Ectodermal cell (in vitro differentiated cells): ENCODE measurements at regions not wholly inside any gene's neighbourhood (a gene's known extent, or its start where the extent isn't known, plus 50 kb on each side); places are given as distances from the start of the nearest gene placed in this dataset.

Experiments
- H3K27ac ChIP-seq: 2 replicates; pipeline ENCODE4 v1.7.0; 2013; ENCODE audit warnings: mild to moderate bottlenecking, low read depth, low read length; ENCODE audit not compliant: insufficient read depth, poor library complexity, severe bottlenecking
- H3K27me3 ChIP-seq: 2 replicates; pipeline ENCODE4 v1.7.0; 2013; ENCODE audit warnings: mild to moderate bottlenecking, low read length; ENCODE audit not compliant: insufficient read depth, control insufficient read depth, poor library complexity, severe bottlenecking
- H3K36me3 ChIP-seq: one replicate; pipeline ENCODE4 v1.7.0; 2013; ENCODE audit warnings: low read length; ENCODE audit not compliant: control insufficient read depth, insufficient read depth
- H3K4me1 ChIP-seq: one replicate; pipeline ENCODE4 v1.7.0; 2013; ENCODE audit warnings: low read length; ENCODE audit not compliant: control insufficient read depth, insufficient read depth
- H3K4me3 ChIP-seq: 2 replicates; pipeline ENCODE4 v1.7.0; 2013; ENCODE audit warnings: low read depth, low read length, control low read depth; ENCODE audit not compliant: insufficient read depth
- H3K9me3 ChIP-seq: 2 replicates; pipeline ENCODE4 v1.7.0; 2013; ENCODE audit warnings: mild to moderate bottlenecking, low read length, moderate library complexity; ENCODE audit not compliant: control insufficient read depth
- WGBS, 2 experiments: methylation state at CpG; one replicate each; pipeline ENCODE4 v1.1.7; 2013; ENCODE audit warnings: missing lambda C conversion rate in 2 of 2; 5-methylcytosine and 5-hydroxymethylcytosine counted together

DNA sequence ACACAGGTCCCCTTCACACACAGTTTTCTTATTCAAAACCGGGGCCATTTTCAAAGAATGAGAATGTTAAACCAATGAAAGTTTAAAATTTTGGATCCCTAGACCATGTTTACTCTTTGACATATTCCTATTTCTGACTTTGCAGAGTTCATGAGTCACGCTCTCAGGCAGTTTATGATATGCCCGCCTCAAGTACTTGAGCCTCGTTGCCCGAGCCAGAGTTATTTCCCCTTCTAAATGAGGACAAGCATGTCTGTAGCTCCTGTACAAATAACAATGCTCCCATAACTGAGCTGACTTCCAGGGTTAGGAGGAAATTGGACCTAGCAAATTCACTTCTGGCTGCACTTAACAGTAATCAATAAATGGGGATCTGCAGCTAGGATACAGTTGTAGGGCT, 87.9 kb upstream of the PDE1C start:
- Histone ChIP-seq H3K27ac (no peak overlapping the region), H3K4me1 (no peaks in the 10 kb centered on the region), H3K36me3 (no peaks in the 10 kb centered on the region), H3K27me3 (no peaks in the 10 kb centered on the region), H3K9me3 (no peaks in the 10 kb centered on the region), H3K4me3 (no peak overlapping the region)
- WGBS, 2 experiments: 87 to 93% methylated on average over 5 of the region's 5 CpGs

DNA sequence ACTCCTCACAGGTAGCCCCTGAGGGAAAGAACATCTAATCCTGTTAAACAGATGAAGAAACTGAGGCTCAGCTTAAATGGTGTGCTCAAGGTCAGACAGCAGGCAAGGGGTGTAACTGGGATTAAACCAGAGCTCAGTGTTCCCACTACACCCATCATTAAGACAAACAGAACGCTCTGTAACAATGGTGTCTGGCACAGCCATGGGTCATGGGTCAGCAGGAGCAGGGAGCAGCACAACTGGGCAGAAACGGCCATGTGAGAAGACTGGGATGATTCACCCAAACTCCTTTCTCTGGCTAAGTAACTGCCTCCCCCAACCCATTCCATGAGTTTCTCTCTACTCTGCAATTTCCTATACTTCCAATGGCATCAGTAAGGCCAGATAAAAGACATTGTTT, 85.5 kb upstream of the PDE1C start:
- Histone ChIP-seq H3K4me3 (no peak overlapping the region), H3K36me3 (no peaks in the 10 kb centered on the region), H3K27me3 (no peaks in the 10 kb centered on the region), H3K4me1 (no peaks in the 10 kb centered on the region), H3K27ac (no peak overlapping the region), H3K9me3 (no peaks in the 10 kb centered on the region)
- WGBS, 2 experiments: 78 to 88% methylated on average over 2 of the region's 2 CpGs

DNA sequence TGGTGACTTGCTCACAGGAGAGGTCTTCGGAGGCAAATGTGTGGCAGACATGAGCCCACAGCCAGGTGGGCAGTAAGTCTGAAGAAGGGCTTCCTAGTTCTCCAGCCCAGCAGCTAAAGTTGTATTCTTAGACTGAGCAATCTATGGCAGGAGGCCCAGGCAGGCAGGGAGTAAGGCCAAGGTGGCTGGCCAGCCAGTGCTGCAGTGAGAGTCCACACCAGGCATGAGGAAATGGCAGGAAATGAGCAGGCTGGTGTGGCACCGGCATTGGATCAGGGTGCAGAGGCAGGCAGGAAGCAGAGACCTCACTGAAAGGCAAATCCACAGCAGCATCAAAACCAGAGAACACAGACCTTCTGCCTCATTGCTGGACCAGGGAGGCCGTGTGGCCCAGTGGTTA, 84.6 kb upstream of the PDE1C start:
- Histone ChIP-seq H3K9me3 (no peaks in the 10 kb centered on the region), H3K27ac (no peak overlapping the region), H3K4me1 (no peaks in the 10 kb centered on the region), H3K4me3 (no peak overlapping the region), H3K27me3 (no peaks in the 10 kb centered on the region), H3K36me3 (no peaks in the 10 kb centered on the region)
- 94 to 96% methylated on average over 3 of the region's 3 CpGs for WGBS, 2 experiments

DNA sequence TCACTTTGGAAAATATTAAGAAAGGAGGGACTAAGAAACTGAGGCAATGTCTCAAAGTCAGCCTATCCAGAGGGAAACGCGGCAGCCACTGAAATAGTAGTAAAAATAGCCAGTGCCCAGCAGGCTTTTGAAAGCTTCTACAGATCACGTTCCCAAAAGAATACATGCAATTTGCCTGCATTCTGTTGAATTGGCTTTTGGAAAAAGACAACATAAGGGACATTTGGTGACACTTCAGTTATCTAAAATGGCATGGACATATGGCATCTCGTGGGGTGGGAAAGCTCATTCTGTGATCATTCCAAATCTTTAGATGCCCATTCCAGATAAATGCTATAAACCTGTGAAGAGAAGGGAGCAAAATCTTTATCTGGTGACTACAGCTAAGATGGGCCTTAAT, 82.8 kb upstream of the PDE1C start:
- Histone ChIP-seq H3K4me1 (no peaks in the 10 kb centered on the region), H3K4me3 (no peak overlapping the region), H3K9me3 (no peaks in the 10 kb centered on the region), H3K27ac (no peak overlapping the region), H3K36me3 (no peaks in the 10 kb centered on the region), H3K27me3 (no peaks in the 10 kb centered on the region)
- WGBS, 2 experiments: 91 to 92% methylated on average over 4 of the region's 4 CpGs

DNA sequence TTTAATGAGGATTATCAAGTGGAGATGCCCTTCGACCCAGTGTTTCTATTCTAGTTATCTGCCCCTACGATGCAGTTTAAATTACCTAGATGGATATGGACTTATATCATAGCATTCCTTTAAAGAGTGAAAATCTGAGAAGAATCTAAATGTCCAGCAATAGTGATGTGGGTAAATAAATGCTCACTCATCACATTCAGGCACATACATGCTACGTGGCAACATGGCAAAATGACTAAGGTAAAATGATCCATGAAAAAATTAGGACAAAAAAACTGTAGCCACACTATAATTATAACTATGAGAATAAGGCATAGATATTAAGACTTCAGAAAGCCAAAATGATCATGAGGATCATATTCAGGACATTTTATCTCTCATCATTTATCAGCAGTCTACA, 82.4 kb upstream of the PDE1C start:
- Histone ChIP-seq H3K36me3 (no peaks in the 10 kb centered on the region), H3K4me3 (no peak overlapping the region), H3K27ac (no peak overlapping the region), H3K4me1 (no peaks in the 10 kb centered on the region), H3K9me3 (no peaks in the 10 kb centered on the region), H3K27me3 (no peaks in the 10 kb centered on the region)
- 97 to 100% methylated on average over 1 to 2 of the region's 3 CpGs for WGBS, 2 experiments

DNA sequence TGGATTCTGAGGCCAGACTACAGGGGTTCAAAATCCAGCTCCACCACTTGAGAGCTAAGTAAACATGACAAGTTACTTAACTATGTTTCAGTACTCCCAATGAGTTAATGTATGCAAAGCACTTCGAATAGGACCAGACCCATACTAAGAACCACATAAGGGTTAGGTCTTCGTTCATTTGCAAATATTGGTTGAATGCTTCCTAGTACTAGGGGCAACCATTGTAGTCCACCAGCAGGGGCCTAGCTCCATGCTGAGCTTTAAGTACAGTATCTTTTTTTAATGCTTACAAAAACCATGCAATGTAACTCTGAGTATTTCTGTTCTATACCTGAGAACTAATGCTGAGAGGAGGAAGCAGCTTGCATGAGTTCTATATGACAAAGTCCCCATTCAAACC, 80.4 kb upstream of the PDE1C start:
- H3K27ac ChIP-seq: no peak overlapping the region
- H3K4me1 ChIP-seq: no peaks in the 10 kb centered on the region
- no peaks in the 10 kb centered on the region for H3K9me3 ChIP-seq
- no peaks in the 10 kb centered on the region for H3K27me3 ChIP-seq
- 19 to 41% methylated on average over 2 of the region's 2 CpGs for WGBS, 2 experiments
- no peaks in the 10 kb centered on the region for H3K36me3 ChIP-seq
- H3K4me3 ChIP-seq: no peak overlapping the region

DNA sequence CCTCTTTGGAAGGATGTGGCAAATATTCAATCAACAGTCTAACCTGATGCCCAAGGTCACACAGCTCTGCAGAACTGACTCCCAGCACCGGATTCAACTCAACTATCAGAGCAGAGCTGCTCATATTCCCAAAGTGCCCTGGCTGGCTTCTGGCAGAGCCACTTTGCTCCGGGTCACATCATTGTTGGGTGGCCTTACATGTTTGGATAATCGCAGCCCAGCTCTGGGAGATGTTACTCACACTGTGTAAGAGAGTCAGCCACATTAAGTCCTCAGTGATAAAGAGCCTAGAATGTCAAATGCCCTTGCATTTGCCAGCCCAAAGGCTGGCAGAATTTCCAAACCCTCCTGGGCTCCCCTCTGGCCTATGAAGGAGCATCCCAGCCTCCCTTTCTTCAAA, 79.8 kb upstream of the PDE1C start:
- no peaks in the 10 kb centered on the region for H3K27me3 ChIP-seq
- no peak overlapping the region for H3K27ac ChIP-seq
- H3K4me1 ChIP-seq: no peaks in the 10 kb centered on the region
- no peaks in the 10 kb centered on the region for H3K9me3 ChIP-seq
- H3K36me3 ChIP-seq: no peaks in the 10 kb centered on the region
- WGBS, 2 experiments: 94 to 97% methylated on average over 3 of the region's 3 CpGs
- no peak overlapping the region for H3K4me3 ChIP-seq

DNA sequence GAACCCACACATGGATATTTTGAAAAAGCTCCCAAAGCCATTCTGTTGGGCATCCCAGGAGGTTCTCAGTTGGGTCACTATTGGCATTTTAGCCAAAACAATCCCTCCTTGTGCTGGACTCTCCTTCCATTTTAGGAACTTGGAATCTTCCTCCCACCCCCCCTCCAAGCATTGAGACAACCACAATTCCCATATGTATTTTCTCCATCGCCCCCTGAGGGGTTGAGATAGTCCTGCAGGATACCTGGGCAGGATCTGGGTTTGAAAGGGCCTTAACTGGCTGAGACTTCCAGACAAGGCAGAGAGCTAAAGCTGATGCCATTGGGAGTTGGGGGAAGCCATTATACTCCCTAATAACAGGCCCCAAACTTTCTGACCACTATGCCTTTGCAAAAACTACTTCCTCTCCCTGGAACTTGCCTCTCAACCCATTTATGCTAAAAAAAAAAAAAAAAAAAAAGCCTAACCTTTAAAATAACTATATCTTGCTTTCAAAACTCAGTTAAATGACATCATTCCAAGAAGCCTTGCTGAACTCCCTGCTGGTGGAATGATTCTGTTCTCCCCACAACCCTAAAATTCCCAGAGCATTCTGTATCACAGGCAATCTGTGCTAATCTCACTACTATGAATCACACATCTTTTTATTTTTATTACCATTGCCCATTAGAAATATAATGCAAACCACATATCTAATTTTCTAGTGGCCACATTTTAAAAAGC, 77.5 kb upstream of the PDE1C start:
- Histone ChIP-seq H3K27ac (no peak overlapping the region), H3K4me3 (no peak overlapping the region), H3K27me3 (no peaks in the 10 kb centered on the region), H3K36me3 (no peaks in the 10 kb centered on the region), H3K4me1 (no peaks in the 10 kb centered on the region), H3K9me3 (no peaks in the 10 kb centered on the region)
- 67 to 88% methylated on average over 1 of the region's 1 CpG for WGBS, 2 experiments

DNA sequence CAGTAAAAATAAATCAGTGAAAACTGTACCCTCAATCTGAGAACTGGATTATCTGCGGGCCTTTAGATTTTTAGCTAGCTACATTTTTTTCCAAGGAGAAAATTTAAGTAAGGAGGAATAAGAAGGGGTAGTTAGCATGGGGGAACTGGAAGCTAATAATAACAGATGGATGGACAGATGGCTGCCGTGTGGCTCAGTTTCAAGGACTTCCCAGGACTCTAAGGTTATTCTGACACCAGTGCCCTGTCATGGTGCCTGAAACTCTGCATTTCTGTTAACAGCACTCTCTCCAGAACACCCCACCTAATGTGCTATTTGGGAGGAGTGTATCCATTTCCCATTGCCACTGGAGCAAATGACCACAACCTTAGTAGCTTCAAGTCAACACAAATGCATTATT, 75.7 kb upstream of the PDE1C start:
- WGBS, 2 experiments: 92 to 94% methylated on average over 2 of the region's 2 CpGs
- H3K27me3 ChIP-seq: no peaks in the 10 kb centered on the region

DNA sequence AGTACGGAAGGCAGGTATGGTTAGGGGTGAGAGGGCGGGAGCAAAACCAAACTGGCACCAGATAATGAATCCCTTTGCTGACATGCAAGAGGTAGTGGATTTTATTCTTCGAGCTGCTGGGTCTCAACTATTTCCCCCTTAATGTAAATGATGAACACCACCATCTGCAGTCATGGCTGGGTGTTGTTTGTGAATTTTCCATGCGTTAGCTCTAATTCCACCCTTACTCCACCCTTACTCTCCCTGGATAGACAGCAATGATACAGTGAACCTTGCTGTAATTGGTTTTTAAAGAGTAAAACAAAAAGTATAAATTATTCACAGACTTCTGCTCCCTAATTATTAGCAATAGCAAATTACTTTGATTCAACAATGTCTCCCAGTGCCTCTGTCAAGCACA, 74.5 kb upstream of the PDE1C start:
- Histone ChIP-seq H3K4me3 (no peak overlapping the region), H3K36me3 (no peaks in the 10 kb centered on the region), H3K9me3 (no peaks in the 10 kb centered on the region), H3K27me3 (no peaks in the 10 kb centered on the region), H3K4me1 (no peaks in the 10 kb centered on the region), H3K27ac (no peak overlapping the region)
- 93 to 95% methylated on average over 2 to 4 of the region's 4 CpGs for WGBS, 2 experiments

More for the DNA sequence above, 75.7 kb upstream of the PDE1C start:
- Histone ChIP-seq H3K4me3 (no peak overlapping the region), H3K9me3 (no peaks in the 10 kb centered on the region), H3K27ac (no peak overlapping the region), H3K36me3 (no peaks in the 10 kb centered on the region), H3K4me1 (no peaks in the 10 kb centered on the region)

DNA sequence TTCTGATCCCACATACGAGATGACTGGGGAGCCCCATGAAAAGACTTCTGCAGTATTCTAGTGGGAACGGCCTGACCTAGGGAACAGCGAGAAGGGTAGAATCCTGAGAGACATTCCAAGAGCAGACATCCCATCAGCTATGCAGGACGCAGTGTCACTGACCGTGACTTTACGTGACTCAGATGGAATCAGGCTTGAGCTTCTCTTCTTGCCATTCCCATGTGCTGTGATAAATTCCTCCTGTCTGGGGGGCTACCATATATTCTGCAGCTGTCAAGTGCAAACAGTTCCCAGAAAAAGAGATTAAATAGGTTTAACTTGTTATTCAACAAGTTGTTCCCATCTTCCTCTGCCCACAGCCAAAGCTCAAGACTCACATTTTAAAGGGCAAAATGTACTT, 73.1 kb upstream of the PDE1C start:
- WGBS, 2 experiments: 91 to 94% methylated on average over 6 of the region's 6 CpGs

More for the DNA sequence above, 73.1 kb upstream of the PDE1C start:
- H3K9me3 ChIP-seq: no peaks in the 10 kb centered on the region
- H3K4me1 ChIP-seq: no peaks in the 10 kb centered on the region
- H3K27me3 ChIP-seq: no peaks in the 10 kb centered on the region
- H3K27ac ChIP-seq: no peak overlapping the region
- H3K4me3 ChIP-seq: no peak overlapping the region
- no peaks in the 10 kb centered on the region for H3K36me3 ChIP-seq
